H9 (cell line): ENCODE measurements at regions not wholly inside any gene's neighbourhood (a gene's known extent, or its start where the extent isn't known, plus 50 kb on each side); places are given as distances from the start of the nearest gene placed in this dataset.

Source experiments
- DNase-seq: peaks from one replicate; pipeline ENCODE4 v3.0.0-alpha.2; 2017
- H2AFZ ChIP-seq: one replicate; pipeline ENCODE4 v1.6.1; 2013; ENCODE audit warnings: mild to moderate bottlenecking, low read length, control low read depth, moderate library complexity
- H2AK5ac ChIP-seq: 2 replicates; pipeline ENCODE4 v1.6.1; 2013; ENCODE audit warnings: low read length, control low read depth, mixed read lengths; ENCODE audit not compliant: insufficient read length
- H2BK120ac ChIP-seq: one replicate; pipeline ENCODE4 v1.6.1; 2013; ENCODE audit warnings: low read depth, mild to moderate bottlenecking, low read length, control low read depth, inconsistent platforms; ENCODE audit not compliant: poor library complexity, severe bottlenecking
- H2BK12ac ChIP-seq: 2 replicates; pipeline ENCODE4 v1.6.1; 2013; ENCODE audit warnings: low read length, control low read depth, mixed read lengths, low read depth; ENCODE audit not compliant: insufficient read length
- H2BK15ac ChIP-seq: 2 replicates; pipeline ENCODE4 v1.6.1; 2013; ENCODE audit warnings: low read depth, low read length, control low read depth
- H2BK20ac ChIP-seq: one replicate; pipeline ENCODE4 v1.6.1; 2013; ENCODE audit warnings: low read depth, mild to moderate bottlenecking, low read length, control low read depth, inconsistent platforms; ENCODE audit not compliant: poor library complexity, severe bottlenecking
- H2BK5ac ChIP-seq: 2 replicates; pipeline ENCODE4 v1.6.1; 2013; ENCODE audit warnings: low read length, control low read depth, mixed read lengths; ENCODE audit not compliant: insufficient read length
- H3K14ac ChIP-seq: 2 replicates; pipeline ENCODE4 v1.6.1; 2013; ENCODE audit warnings: low read length, control low read depth; ENCODE audit not compliant: insufficient read depth
- H3K18ac ChIP-seq: 2 replicates; pipeline ENCODE4 v1.6.1; 2013; ENCODE audit warnings: low read depth, mild to moderate bottlenecking, mixed read lengths, low read length, control low read depth; ENCODE audit not compliant: insufficient read length
- H3K23ac ChIP-seq: 2 replicates; pipeline ENCODE4 v1.6.1; 2013; ENCODE audit warnings: low read length, control low read depth, mixed read lengths, low read depth; ENCODE audit not compliant: insufficient read length
- H3K23me2 ChIP-seq: 2 replicates; pipeline ENCODE4 v1.6.1; 2013; ENCODE audit warnings: low read depth, mild to moderate bottlenecking, mixed read lengths, low read length, control low read depth; ENCODE audit not compliant: insufficient read length, poor library complexity, severe bottlenecking
- H3K27ac ChIP-seq: 2 replicates; pipeline ENCODE4 v1.5.1; 2013; ENCODE audit warnings: low read length, control low read depth, mixed read lengths, low read depth; ENCODE audit not compliant: insufficient read length
- H3K27me3 ChIP-seq: 2 replicates; pipeline ENCODE4 v1.6.1; 2013; ENCODE audit warnings: low read length, control low read depth, inconsistent platforms; ENCODE audit not compliant: insufficient read depth
- H3K4ac ChIP-seq: 2 replicates; pipeline ENCODE4 v1.6.1; 2013; ENCODE audit warnings: low read depth, mild to moderate bottlenecking, control low read depth, inconsistent platforms, low read length, moderate library complexity
- H3K4me1 ChIP-seq: 2 replicates; pipeline ENCODE4 v1.6.1; 2013; ENCODE audit warnings: low read length, control low read depth, inconsistent platforms; ENCODE audit not compliant: insufficient read depth
- H3K4me2 ChIP-seq: 2 replicates; pipeline ENCODE4 v1.6.1; 2013; ENCODE audit warnings: low read length, control low read depth, mixed read lengths; ENCODE audit not compliant: insufficient read length, insufficient read depth
- H3K56ac ChIP-seq: 2 replicates; pipeline ENCODE4 v1.6.1; 2013; ENCODE audit warnings: low read depth, mild to moderate bottlenecking, mixed read lengths, low read length, control low read depth; ENCODE audit not compliant: insufficient read length
- H3K79me1 ChIP-seq: 2 replicates; pipeline ENCODE4 v1.6.1; 2013; ENCODE audit warnings: low read depth, mild to moderate bottlenecking, moderate library complexity, low read length, control low read depth, inconsistent platforms; ENCODE audit not compliant: insufficient read depth, poor library complexity, severe bottlenecking
- H3K79me2 ChIP-seq: 2 replicates; pipeline ENCODE4 v1.6.1; 2013; ENCODE audit warnings: low read length, control low read depth, inconsistent platforms; ENCODE audit not compliant: insufficient read depth
- H3K9ac ChIP-seq: 2 replicates; pipeline ENCODE4 v1.6.1; 2013; ENCODE audit warnings: low read length, control low read depth, mixed read lengths; ENCODE audit not compliant: insufficient read length; ENCODE audit errors: extremely low read depth
- H3K9me3 ChIP-seq: one replicate; pipeline ENCODE4 v1.6.1; 2013; ENCODE audit warnings: low read depth, low read length, inconsistent platforms; ENCODE audit not compliant: control insufficient read depth
- H3T11ph ChIP-seq: one replicate; pipeline ENCODE4 v1.6.1; 2013; ENCODE audit warnings: mild to moderate bottlenecking, low read length, control low read depth, inconsistent platforms
- H4K20me1 ChIP-seq: one replicate; pipeline ENCODE4 v1.6.1; 2013; ENCODE audit not compliant: control insufficient read depth, insufficient read length, insufficient read depth
- H4K5ac ChIP-seq: 2 replicates; pipeline ENCODE4 v1.6.1; 2013; ENCODE audit warnings: low read depth, mild to moderate bottlenecking, mixed read lengths, low read length, control low read depth; ENCODE audit not compliant: insufficient read length
- H4K8ac ChIP-seq: replicated peaks from 2 replicates; pipeline ENCODE4 v1.6.1; 2013; ENCODE audit warnings: low read length, control low read depth, mixed read lengths, low read depth; ENCODE audit not compliant: insufficient read length
- H4K91ac ChIP-seq: 2 replicates; pipeline ENCODE4 v1.6.1; 2013; ENCODE audit warnings: low read depth, mild to moderate bottlenecking, moderate library complexity, mixed read lengths, low read length, control low read depth; ENCODE audit not compliant: insufficient read length
- H3K27ac Mint-ChIP-seq, 3 experiments: 2 replicates in 2 of 3; 3 replicates in 1 of 3; pipeline ENCODE4 v1.8.0; 2020 to 2021; ENCODE audit warnings: mixed read lengths in 3 of 3, mild to moderate bottlenecking in 1 of 3, moderate library complexity in 1 of 3
- H3K27me3 Mint-ChIP-seq: 2 replicates; pipeline ENCODE4 v1.8.0; 2021; ENCODE audit warnings: low read depth, mild to moderate bottlenecking, moderate library complexity, mixed read lengths
- H3K36me3 Mint-ChIP-seq, 3 experiments: 2 replicates in 2 of 3; 3 replicates in 1 of 3; pipeline ENCODE4 v1.8.0; 2020 to 2021; ENCODE audit warnings: low read depth in 3 of 3, mixed read lengths in 3 of 3; ENCODE audit not compliant: insufficient read depth in 1 of 3
- H3K4me1 Mint-ChIP-seq, 2 experiments: 2 replicates each; pipeline ENCODE4 v1.8.0; 2020; ENCODE audit warnings: mixed read lengths in 2 of 2
- H3K4me3 Mint-ChIP-seq, 2 experiments: 2 replicates in 1 of 2; 3 replicates in 1 of 2; pipeline ENCODE4 v1.8.0; 2020 to 2021; ENCODE audit warnings: mild to moderate bottlenecking in 2 of 2, mixed read lengths in 2 of 2, moderate library complexity in 1 of 2
- H3K9me3 Mint-ChIP-seq, 2 experiments: 2 replicates in 1 of 2; 3 replicates in 1 of 2; pipeline ENCODE4 v1.8.0; 2020; ENCODE audit warnings: mild to moderate bottlenecking in 2 of 2, mixed read lengths in 2 of 2, moderate library complexity in 1 of 2
- TF ChIP-seq, protein P1 (sequence below): fragments of 200-600 bp; sonication (generic); conservative IDR thresholded peaks from 3 replicates; pipeline ENCODE4 v1.8.0; 2021; ENCODE audit warnings: antibody characterized with exemption, mild to moderate bottlenecking

DNA sequence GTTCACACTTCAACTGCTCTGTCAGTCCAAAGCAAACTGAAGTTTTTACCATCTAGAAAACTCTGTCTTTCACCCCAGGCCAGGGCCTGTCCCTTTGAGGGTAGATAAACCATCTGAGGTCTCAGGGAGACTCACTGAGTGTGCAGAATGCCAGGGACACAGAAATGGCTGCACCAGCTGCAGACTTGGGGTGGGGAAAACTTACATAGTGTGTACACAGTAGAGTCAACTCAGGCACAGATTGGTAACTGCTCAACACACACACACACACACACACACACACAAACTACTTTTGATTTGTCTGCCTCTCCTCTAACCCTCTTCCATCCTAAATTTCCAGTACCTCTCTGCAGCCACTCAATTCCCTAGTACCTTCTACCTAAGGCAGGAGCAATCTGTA lies 374.9 kb upstream of the JAG1 start:
- H3K18ac ChIP-seq: no peak overlapping the region
- H3K27ac ChIP-seq: no peak overlapping the region
- H4K91ac ChIP-seq: no peak overlapping the region
- no peak overlapping the region for H2AFZ ChIP-seq
- no peaks in the 10 kb centered on the region for H3K79me2 ChIP-seq
- H2BK12ac ChIP-seq: no peak overlapping the region
- H3K4me2 ChIP-seq: no peak overlapping the region
- no peak for DNase-seq
- H2BK5ac ChIP-seq: no peak overlapping the region
- H3K23ac ChIP-seq: no peak overlapping the region
- Mint-ChIP-seq H3K27ac (no peak overlapping the region), H3K4me3 (no peak overlapping the region), H3K4me1 (no peaks in the 10 kb centered on the region), H3K27me3 (no peaks in the 10 kb centered on the region; the same call in 1 of the 2 replicates), H3K9me3 (no peaks in the 10 kb centered on the region), H3K36me3 (no peaks in the 10 kb centered on the region)
- no peak overlapping the region for H3K56ac ChIP-seq
- no peaks in the 10 kb centered on the region for H3K4me1 ChIP-seq
- no peak overlapping the region for H2AK5ac ChIP-seq
- H3K4ac ChIP-seq: no peak overlapping the region
- no peak overlapping the region for H4K8ac ChIP-seq
- H3K9ac ChIP-seq: no peak overlapping the region
- no peaks in the 10 kb centered on the region for H3K23me2 ChIP-seq
- H3K9me3 ChIP-seq: no peaks in the 10 kb centered on the region
- no peak overlapping the region for H2BK120ac ChIP-seq
- no peak overlapping the region for H2BK15ac ChIP-seq
- H3T11ph ChIP-seq: no peak overlapping the region
- no peaks in the 10 kb centered on the region for H4K20me1 ChIP-seq
- TF ChIP-seq, protein P1, sequence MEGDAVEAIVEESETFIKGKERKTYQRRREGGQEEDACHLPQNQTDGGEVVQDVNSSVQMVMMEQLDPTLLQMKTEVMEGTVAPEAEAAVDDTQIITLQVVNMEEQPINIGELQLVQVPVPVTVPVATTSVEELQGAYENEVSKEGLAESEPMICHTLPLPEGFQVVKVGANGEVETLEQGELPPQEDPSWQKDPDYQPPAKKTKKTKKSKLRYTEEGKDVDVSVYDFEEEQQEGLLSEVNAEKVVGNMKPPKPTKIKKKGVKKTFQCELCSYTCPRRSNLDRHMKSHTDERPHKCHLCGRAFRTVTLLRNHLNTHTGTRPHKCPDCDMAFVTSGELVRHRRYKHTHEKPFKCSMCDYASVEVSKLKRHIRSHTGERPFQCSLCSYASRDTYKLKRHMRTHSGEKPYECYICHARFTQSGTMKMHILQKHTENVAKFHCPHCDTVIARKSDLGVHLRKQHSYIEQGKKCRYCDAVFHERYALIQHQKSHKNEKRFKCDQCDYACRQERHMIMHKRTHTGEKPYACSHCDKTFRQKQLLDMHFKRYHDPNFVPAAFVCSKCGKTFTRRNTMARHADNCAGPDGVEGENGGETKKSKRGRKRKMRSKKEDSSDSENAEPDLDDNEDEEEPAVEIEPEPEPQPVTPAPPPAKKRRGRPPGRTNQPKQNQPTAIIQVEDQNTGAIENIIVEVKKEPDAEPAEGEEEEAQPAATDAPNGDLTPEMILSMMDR: no peak
- no peak overlapping the region for H4K5ac ChIP-seq
- H3K27me3 ChIP-seq: no peaks in the 10 kb centered on the region
- H3K79me1 ChIP-seq: no peaks in the 10 kb centered on the region
- no peak overlapping the region for H2BK20ac ChIP-seq
- no peak overlapping the region for H3K14ac ChIP-seq
